NCI-H2107 (cell line): ENCODE measurements at regions not wholly inside any gene's neighbourhood (a gene's known extent, or its start where the extent isn't known, plus 50 kb on each side); places are given as distances from the start of the nearest gene placed in this dataset.

Source experiments
- DNase-seq: peaks from one replicate; lab custom pipeline; 2025; lab: John Stamatoyannopoulos, UW

- DNase-seq = no peak
These were observed 86.0 kb downstream of the MID1IP1 start for GRCh38 chrX:38887222-38887621.

DNA sequence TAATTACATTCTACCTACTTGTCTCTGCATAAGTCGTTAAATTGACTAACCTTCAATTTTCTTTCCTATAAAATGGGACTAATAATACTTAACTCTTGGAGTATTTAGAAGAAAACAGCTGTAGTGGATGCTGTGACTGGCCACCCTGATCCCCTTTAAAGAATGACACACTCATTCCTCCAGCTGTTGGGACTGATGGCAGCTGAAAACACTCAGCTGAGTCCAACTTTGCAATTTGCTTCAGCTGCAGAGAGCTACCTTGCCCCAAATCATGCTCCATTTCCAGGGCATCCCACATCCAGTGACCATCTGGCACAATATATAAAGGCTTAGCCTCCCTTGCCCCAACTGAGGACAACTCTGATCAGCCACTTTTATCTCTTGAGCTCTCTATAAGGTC lies 89.1 kb downstream of the MID1IP1 start:
- no peak for DNase-seq

- no peak for DNase-seq
These were observed 89.7 kb downstream of the MID1IP1 start for GRCh38 chrX:38890963-38891362.

DNA sequence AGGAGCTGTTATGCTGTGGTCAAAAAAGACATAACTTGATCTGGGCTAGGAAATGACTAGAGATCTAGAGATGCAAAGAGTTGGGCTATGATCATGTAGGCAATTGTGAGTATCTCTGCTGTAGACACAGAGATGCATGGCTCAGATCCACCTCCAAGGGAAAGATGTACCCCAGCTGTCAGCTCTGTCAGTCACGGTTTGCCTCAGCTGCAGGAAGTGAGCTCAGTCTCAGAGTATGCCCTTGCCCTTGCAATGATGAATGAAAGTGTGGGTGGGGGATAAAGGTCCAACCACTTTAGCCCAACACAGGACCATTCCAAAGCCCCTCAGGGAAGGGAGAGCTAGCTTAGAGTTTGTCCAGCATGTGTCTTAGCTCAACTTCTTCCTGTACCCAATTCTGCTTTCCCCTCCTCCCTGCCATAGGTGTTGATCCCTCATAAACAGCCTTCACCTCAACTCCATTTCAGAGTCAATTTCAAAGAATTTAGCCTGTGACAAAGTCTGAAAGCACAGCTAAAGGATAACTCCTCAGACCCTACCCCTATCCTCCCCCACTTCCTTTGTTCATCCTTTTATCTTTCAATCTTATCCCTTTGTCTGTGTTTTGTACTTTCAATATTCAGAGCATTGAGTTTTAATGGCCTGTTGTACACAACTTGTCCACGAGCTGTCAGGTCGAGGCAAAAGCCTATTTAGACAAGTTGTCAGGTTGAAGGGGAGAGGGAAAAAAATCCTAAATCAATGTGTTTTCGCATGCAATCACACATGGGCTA lies 90.6 kb downstream of the MID1IP1 start:
- DNase-seq = no peak

- DNase-seq = no peak
These were observed 92.2 kb downstream of the MID1IP1 start for GRCh38 chrX:38893441-38893840.

DNA sequence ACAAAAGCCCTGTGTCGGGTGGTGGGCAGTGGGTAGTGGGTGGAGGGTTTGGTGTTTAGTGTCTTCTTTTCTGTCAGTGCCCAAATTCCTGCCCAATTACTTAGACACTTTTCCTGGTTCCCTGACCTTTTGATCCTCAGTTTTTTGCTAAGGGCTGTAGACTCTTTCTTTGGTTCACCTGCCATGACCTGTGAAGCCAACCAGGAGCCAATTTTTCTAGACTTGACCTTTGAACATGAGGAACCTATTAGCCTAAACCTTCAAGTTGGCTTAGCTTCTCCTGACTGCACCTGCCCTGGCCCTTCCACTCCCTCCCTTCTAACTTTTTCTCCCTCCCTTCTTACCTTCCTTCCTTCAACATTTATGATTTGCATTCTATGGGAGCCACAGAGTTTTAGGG lies 94.5 kb downstream of the MID1IP1 start:
- DNase-seq = no peak

GRCh38 chrX:38896724-38897298 lies 95.6 kb downstream of the MID1IP1 start:
- no peak for DNase-seq

DNA sequence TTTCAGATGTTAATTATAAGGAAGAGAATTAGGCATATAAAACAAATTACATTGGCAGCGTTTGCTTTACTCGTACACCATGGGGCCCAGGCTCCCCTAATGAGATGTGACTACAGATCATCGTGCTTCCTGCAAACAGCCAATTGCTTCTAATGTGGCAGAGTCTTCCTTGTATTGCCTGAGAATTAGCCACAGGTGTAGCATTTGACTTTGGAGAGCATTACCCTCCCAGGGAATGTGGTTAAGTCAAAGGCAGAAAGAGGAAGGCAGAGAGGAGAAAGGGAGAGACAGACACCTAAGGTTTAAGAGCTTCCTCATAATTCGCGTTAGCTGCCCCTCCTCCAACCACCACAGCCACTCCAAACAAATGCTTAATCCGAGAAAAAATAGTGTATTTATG lies 97.0 kb downstream of the MID1IP1 start:
- no peak for DNase-seq

DNA sequence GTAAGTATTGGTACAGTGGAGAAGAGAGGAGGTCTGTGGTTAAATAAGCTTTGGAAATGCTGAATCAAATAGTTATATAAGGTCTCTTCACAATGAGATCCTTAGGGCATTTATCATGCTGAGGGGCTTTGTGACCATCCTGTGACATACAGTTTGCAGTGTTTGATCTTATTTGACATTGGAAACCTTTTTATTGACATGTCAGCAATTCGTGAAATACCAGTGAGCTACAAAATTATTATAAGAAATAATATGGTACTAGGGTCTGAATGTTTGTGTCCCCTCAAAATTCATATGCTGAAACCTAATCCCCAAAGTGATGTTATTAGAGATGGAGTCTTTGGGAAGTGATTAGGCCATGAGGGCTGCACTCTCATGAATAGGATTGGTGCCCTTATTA lies 98.4 kb downstream of the MID1IP1 start:
- no peak for DNase-seq

- no peak for DNase-seq
These were observed 99.5 kb downstream of the MID1IP1 start for GRCh38 chrX:38900719-38901118.

GRCh38 chrX:38902972-38903492 lies 101.8 kb downstream of the MID1IP1 start:
- no peak for DNase-seq

- no peak for DNase-seq
These were observed 115.5 kb downstream of the MID1IP1 start for GRCh38 chrX:38916801-38917200.

DNA sequence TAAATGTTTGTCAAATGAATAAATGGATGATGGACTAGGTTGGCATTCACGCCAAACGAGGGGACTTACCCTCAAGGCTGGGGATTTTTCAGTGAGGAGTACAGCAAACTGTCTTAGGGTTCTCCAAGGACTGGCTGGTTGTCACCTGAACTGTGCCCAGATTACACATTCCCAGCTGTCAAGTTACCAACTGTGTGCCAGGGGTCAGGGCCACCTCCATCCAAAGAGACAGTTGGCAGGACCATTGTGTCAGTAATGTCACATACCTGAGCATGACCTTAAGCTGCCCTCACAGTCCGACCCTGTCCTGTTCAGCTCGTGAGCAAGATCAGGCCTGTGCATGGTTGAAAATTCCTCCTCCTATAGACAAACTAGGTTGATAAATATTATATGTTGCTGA lies 116.7 kb downstream of the MID1IP1 start:
- DNase-seq = no peak

GRCh38 chrX:38919202-38919601 lies 117.9 kb downstream of the MID1IP1 start:
- DNase-seq = no peak

- DNase-seq = no peak
These were observed 118.7 kb downstream of the MID1IP1 start for GRCh38 chrX:38919853-38920528.

- DNase-seq = no peak
These were observed 122.3 kb downstream of the MID1IP1 start for GRCh38 chrX:38923451-38923969.

GRCh38 chrX:38927592-38927991 lies 126.3 kb downstream of the MID1IP1 start:
- no peak for DNase-seq

DNA sequence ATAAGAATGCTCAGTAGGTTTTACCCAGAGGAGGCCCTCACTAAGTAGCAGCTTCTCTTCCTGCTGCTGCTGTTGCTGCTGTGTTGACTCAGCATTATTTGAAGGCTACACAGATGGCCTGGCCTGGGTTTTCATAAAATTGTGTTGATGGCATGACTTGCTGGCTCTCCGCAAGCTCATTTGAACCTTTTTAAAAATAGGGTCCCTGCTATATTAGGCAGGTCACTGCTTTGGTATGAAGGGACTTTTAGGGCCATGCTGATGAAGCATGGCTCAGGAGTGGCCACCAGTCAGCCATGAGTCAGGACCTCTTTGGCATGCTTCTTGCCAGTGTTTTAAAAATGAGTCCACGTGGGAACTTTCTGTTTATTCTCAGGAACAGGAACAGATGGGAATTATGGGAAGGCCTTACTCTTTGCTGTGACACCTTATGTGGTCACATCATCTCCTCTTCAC lies 128.7 kb downstream of the MID1IP1 start:
- no peak for DNase-seq

GRCh38 chrX:38930474-38930873 lies 129.2 kb downstream of the MID1IP1 start:
- DNase-seq = no peak

- no peak for DNase-seq
These were observed 134.3 kb downstream of the MID1IP1 start for GRCh38 chrX:38935561-38935960.

DNA sequence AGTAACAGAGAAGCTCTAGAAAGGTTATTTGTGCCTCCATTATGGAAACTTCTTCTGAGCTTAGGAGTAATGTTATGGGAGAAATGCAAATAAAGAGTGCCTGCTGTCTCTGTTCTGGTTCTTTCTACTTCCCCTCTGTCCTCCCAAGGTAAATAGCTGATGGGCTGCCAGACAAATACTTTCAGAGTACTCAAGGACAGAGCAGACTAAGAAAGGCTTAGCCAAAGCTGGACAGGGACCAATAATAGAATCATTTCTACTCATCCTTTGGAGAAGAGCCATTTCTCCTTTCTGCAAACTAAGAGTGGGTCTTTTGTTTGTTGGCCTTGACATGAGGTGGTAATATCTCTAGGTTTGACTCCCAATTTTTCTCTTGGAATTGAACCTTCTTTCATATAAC lies 136.1 kb downstream of the MID1IP1 start:
- DNase-seq = no peak

DNA sequence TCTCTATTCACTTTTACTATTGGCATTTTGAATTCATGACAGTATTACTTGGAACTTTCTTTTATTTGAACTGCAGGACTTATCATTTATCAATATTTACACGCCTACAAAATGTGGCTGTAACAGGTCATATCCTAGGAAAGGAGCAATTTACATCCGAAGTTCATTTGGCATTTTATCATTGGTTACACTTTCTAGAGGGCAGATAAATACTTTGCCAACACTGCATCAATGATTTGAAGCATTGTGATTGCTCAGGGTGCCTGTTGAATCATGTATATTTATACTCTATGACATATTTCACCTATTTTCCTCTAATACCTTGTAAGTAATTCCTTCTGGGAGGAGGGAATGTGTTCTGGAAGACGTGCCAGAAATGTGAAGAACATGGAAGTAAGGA lies 136.7 kb downstream of the MID1IP1 start:
- no peak for DNase-seq

GRCh38 chrX:38939067-38939466 lies 137.8 kb downstream of the MID1IP1 start:
- no peak for DNase-seq
